Uterus (tissue), 3 donors: ENCODE measurements at regions not wholly inside any gene's neighbourhood (a gene's known extent, or its start where the extent isn't known, plus 50 kb on each side); places are given as distances from the start of the nearest gene placed in this dataset.

Experiments used
- DNase-seq, 2 donors: peaks; one replicate each; pipeline ENCODE4 v3.0.0-alpha.2; 2019 to 2020
- H3K27ac ChIP-seq, 2 donors: fragments of 200-600 bp; sonication (generic); 1 replicate in 1 of 2; 2 replicates in 1 of 2; pipeline ENCODE4 v1.5.1; 2016 to 2018
- H3K27me3 ChIP-seq, 2 donors: fragments of 200-600 bp; sonication (generic); one replicate each; pipeline ENCODE4 v1.5.1; 2018 to 2019; ENCODE audit warnings: control low read depth in 1 of 2
- H3K36me3 ChIP-seq, 2 donors: fragments of 200-600 bp; sonication (generic); one replicate each; pipeline ENCODE4 v1.5.1; 2019; ENCODE audit warnings: control low read depth in 1 of 2
- H3K4me1 ChIP-seq, 2 donors: fragments of 200-600 bp; sonication (generic); one replicate each; pipeline ENCODE4 v1.5.1; 2018 to 2019; ENCODE audit warnings: control low read depth in 1 of 2
- H3K4me3 ChIP-seq, 2 donors: fragments of 200-600 bp; sonication (generic); 1 replicate in 1 of 2; 2 replicates in 1 of 2; pipeline ENCODE4 v1.5.1; 2018 to 2019; ENCODE audit warnings: mild to moderate bottlenecking in 1 of 2
- H3K9me3 ChIP-seq, 2 donors: fragments of 200-600 bp; sonication (generic); one replicate each; pipeline ENCODE4 v1.5.1; 2019; ENCODE audit warnings: control low read depth in 1 of 2
- POLR2A ChIP-seq, 2 donors: fragments of 450-650 bp; IDR thresholded peaks; one replicate each; pipeline ENCODE4 v1.6.1; 2016; ENCODE audit warnings: antibody characterized with exemption in 2 of 2, mild to moderate bottlenecking in 1 of 2, moderate library complexity in 1 of 2
- intact Hi-C: fragments of 100-400 bp; cut with DNase I; formaldehyde crosslinking; loops from one replicate; pipeline ENCODE4 v1.15.1; 2023; ENCODE audit warnings: low total_unique reads
- TF ChIP-seq, protein P1 (sequence below), 4 experiments: fragments of 200-600 bp in 2 of 4; fragments of 450-650 bp in 2 of 4; sonication (generic) in 2 of 4; IDR thresholded peaks; one replicate each; pipeline ENCODE4 v1.5.1; 2016 to 2019; ENCODE audit warnings: antibody characterized with exemption in 4 of 4, mild to moderate bottlenecking in 2 of 4, moderate library complexity in 1 of 4
- donor health status: DM: yes; HTN: yes; CAD: no.

DNA sequence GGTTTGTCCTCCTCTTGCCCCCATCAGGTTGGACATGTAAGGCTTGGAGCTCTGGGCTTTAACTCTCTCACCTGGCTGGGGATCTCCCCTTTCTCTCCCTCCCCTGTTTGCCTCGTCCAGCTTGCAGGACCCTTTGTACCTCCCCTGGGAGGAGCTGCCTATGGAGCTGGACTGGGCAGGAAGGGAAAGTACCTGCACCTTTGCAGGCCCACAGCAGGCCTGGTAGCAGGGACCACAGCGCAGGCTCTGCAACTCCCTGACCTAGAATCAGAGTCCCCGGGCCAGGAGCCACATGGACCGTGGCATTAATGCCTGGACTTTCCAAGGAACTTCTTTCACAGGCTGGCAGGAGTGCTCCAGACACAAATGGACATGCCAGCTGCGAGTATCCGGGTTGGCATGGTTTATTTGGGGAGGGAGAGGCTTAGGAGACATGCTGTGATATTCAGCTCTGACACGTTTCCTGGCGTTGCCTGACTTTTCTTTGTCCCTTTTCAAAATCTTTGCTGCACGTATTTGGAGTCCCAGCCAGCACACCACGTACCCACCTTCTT, 268.5 kb upstream of the EXOC2 start:
- DNase-seq = no peak
- Histone ChIP-seq H3K9me3 (no peaks in the 10 kb centered on the region), H3K27ac (no peak overlapping the region), H3K36me3 (no peaks in the 10 kb centered on the region), H3K4me1 (no peaks in the 10 kb centered on the region), H3K27me3 (no peaks in the 10 kb centered on the region), H3K4me3 (no peak overlapping the region)
- intact Hi-C loops = no loop called here
- TF ChIP-seq POLR2A (IDR thresholded peaks at IDR 0.05) = no peak
- TF ChIP-seq, protein P1, sequence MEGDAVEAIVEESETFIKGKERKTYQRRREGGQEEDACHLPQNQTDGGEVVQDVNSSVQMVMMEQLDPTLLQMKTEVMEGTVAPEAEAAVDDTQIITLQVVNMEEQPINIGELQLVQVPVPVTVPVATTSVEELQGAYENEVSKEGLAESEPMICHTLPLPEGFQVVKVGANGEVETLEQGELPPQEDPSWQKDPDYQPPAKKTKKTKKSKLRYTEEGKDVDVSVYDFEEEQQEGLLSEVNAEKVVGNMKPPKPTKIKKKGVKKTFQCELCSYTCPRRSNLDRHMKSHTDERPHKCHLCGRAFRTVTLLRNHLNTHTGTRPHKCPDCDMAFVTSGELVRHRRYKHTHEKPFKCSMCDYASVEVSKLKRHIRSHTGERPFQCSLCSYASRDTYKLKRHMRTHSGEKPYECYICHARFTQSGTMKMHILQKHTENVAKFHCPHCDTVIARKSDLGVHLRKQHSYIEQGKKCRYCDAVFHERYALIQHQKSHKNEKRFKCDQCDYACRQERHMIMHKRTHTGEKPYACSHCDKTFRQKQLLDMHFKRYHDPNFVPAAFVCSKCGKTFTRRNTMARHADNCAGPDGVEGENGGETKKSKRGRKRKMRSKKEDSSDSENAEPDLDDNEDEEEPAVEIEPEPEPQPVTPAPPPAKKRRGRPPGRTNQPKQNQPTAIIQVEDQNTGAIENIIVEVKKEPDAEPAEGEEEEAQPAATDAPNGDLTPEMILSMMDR (IDR thresholded peaks at IDR 0.05) = no peak

DNA sequence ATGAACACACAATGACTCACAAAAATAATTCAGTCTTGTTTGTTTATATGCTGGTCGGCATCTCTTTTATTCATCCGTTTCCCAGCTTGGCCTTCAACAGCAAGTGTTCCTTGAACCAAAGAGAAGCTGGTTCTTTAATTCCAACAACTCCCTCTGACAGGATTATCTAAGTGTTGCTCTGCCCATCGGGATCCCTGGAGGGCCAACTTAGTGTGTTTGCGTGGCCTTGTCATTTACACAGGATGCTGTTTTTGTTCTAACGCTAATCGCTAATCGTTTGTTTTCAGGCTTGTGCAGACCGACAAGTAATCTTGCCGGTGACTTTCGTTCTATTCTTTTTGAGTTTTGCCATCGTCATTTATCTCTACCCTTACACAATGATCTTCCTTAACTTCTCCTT, 267.4 kb upstream of the EXOC2 start:
- Histone ChIP-seq H3K27ac (no peak overlapping the region), H3K4me3 (no peak overlapping the region), H3K9me3 (no peaks in the 10 kb centered on the region), H3K4me1 (no peaks in the 10 kb centered on the region), H3K27me3 (no peaks in the 10 kb centered on the region), H3K36me3 (no peaks in the 10 kb centered on the region)
- intact Hi-C loops = no loop called here
- TF ChIP-seq, protein P1 (IDR thresholded peaks at IDR 0.05) = no peak
- no peak for TF ChIP-seq POLR2A (IDR thresholded peaks at IDR 0.05)
- no peak for DNase-seq

DNA sequence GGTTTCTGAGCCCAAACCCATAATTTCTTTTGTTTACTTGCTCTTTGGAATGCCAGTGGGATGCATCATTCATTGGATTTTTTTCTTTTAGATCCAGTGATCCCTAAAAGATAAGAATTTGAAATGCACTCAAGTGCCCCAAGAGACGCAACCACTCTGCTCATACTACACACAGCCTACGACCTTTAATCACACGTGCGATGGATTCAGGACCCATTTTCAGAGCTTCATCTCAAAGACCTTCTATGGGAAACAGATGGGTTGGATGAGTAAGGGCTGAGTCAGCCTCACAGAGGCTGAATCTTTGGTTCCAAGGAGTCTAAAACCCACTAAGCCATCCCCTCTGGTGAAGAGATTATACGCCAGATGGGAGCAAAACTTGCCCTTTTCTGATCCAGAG, 265.5 kb upstream of the EXOC2 start:
- Histone ChIP-seq H3K36me3 (no peaks in the 10 kb centered on the region), H3K27me3 (no peaks in the 10 kb centered on the region), H3K4me3 (no peak overlapping the region), H3K4me1 (no peaks in the 10 kb centered on the region), H3K9me3 (no peaks in the 10 kb centered on the region), H3K27ac (no peak overlapping the region)
- DNase-seq = no peak
- intact Hi-C loops = no loop called here
- TF ChIP-seq, protein P1 (IDR thresholded peaks at IDR 0.05) = no peak
- no peak for TF ChIP-seq POLR2A (IDR thresholded peaks at IDR 0.05)

DNA sequence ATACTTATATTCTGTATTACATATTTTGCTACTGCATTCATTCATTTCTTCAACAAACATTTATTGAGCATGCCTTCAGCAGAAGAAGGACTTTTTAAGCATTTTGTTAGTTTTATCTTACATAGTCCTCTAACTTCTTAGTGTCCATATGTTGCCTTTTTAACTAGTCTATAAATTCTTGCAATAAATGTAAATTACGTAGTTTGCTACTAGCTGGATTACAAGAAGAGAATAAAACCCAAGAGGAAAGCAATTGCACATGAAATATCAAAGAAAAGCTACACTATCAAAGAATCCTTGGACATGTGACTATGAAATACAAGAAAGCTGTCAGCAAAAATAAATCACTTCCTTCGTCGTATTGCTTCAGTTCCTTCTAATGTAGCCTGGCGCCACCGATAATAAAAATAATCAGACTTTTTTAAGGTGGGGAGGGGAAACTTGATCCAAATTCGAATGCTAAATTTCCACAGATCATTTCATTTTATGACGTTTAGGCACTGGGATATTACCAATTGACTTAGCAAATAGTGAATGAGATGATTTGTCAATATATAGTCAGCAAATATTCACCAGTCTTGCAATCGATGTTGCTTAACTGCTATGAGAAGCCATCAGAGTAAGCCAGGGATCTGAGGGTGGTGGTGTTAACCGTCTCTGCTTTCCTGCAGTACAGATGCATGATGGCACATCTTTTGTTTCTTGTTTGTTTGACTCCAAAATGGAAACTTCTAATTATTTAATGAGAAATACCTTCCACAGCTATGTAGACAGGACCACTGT, 258.7 kb upstream of the EXOC2 start:
- Histone ChIP-seq H3K27me3 (no peaks in the 10 kb centered on the region), H3K27ac (no peak overlapping the region), H3K4me3 (no peak overlapping the region), H3K4me1 (no peaks in the 10 kb centered on the region), H3K36me3 (no peaks in the 10 kb centered on the region), H3K9me3 (no peaks in the 10 kb centered on the region)
- intact Hi-C loops = no loop called here
- no peak for DNase-seq
- no peak for TF ChIP-seq POLR2A (IDR thresholded peaks at IDR 0.05)
- TF ChIP-seq, protein P1 (IDR thresholded peaks at IDR 0.05) = no peak

DNA sequence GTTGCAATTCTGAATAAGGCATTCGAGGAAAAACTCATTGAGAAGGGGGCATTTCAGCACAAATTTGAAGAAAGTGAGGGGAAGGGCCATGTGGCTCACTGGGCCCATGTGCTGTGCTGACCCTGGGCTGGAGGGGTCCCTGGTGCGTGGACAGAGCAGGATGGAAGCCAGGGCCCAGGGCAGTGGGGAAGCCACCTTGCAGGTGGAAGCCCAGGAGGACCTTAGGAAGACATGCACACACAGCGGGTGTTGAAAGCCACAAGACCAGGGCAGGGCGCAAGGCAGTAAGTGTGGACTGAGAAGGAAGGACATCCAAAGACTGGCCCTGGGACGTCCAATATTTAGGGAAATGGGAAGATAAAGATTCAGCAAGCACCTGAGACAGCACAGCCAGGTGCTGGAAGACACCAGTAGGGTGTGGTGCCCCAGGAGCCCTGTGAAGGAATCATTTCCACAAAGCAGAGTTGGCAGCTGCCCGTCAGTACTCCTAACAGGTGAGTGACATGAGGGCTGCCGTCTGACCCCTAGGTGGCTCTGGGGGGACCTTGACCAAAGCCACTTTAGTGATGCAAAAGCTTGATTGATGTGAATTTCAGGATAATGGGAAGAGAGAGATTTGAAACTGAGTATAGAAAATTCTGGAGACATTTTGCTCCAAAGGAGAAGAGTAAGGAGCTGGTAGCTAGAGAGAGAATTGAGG, 254.4 kb upstream of the EXOC2 start:
- no peak for DNase-seq
- intact Hi-C loops = no loop called here
- no peak for TF ChIP-seq POLR2A (IDR thresholded peaks at IDR 0.05)
- TF ChIP-seq, protein P1 (IDR thresholded peaks at IDR 0.05) = no peak
- Histone ChIP-seq H3K27ac (no peak overlapping the region), H3K4me1 (no peaks in the 10 kb centered on the region), H3K4me3 (no peak overlapping the region), H3K9me3 (no peaks in the 10 kb centered on the region), H3K27me3 (no peaks in the 10 kb centered on the region), H3K36me3 (no peaks in the 10 kb centered on the region)
